Left cardiac atrium (tissue), 4 donors: ENCODE measurements at regions not wholly inside any gene's neighbourhood (a gene's known extent, or its start where the extent isn't known, plus 50 kb on each side); places are given as distances from the start of the nearest gene placed in this dataset.

Experiments
- ATAC-seq, 2 donors: fragments of 200-7000 bp; cut with Tn5 transposase; one replicate each; pipeline ENCODE4 v1.9.1; 2020; ENCODE audit warnings: mild to moderate bottlenecking in 2 of 2, moderate library complexity in 2 of 2
- DNase-seq: peaks from one replicate; pipeline ENCODE4 v3.0.0-alpha.2; 2020
- intact Hi-C, 2 donors: fragments of 100-400 bp; cut with DNase I; formaldehyde crosslinking; loops; one replicate each; pipeline versions ENCODE4 v1.14.1 to v1.15.1; 2022 to 2023
- donor health status: DM: no; HTN: yes; CAD: no.
- donor health status: DM: no; HTN: yes; CAD: no; lungs with severe emphysema.
- donor health status: DM: yes; HTN: yes; CAD: no.
- donor health status: Dilated cardiomyopathy.

GRCh38 chr13:99105160-99105559 is 95.5 kb upstream of the UBAC2 start:
- ATAC-seq (no peak), DNase-seq (no peak)
- intact Hi-C loops, result no loop called here

DNA sequence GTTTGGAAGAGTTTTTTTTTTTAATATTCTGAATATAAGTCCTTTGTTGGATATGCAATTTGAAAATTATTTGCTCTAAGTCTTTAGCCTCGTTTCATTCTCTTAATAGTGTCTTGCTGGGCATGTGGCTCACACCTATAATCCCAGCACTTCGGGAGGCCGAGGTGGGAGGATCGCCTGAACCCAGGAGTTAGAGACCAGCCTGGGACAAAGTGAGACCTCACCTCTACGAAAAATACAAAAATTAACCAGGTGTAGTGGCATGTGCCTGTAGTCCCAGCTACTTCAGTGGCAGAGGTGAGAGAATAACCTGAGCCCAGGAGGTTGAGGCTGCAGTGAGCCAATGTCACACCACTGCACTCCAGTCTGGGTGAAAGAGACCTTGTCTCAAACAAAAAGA is 87.3 kb upstream of the UBAC2 start:
- ATAC-seq (no peak), DNase-seq (no peak)
- intact Hi-C loops, result no loop called here

GRCh38 chr13:99118179-99118578 is 82.5 kb upstream of the UBAC2 start:
- no peak for DNase-seq
- intact Hi-C loops, result no loop called here
- ATAC-seq, result no peak

DNA sequence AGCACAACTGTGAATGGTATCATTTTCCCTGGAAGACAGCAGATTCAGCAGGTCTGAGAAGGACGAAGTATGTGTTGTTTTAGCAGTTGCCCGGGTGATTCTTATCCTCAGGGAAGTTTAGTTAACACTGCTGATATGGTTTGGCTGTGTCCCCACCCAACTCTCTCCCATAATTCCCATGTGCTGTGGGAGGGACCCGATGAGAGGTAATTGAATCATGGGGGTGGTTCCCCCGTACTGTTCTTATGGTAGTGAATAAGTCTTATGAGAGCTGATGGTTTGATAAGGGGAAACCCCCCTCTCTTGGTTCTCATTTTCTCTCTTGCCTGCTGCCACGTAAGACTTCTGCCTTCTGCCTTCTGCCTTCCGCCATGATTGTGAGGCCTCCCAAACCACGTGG is 81.0 kb upstream of the UBAC2 start:
- DNase-seq (no peak), ATAC-seq (peak in 1 of 2 donors; percentile 47)
- intact Hi-C loops, result no loop called here

DNA sequence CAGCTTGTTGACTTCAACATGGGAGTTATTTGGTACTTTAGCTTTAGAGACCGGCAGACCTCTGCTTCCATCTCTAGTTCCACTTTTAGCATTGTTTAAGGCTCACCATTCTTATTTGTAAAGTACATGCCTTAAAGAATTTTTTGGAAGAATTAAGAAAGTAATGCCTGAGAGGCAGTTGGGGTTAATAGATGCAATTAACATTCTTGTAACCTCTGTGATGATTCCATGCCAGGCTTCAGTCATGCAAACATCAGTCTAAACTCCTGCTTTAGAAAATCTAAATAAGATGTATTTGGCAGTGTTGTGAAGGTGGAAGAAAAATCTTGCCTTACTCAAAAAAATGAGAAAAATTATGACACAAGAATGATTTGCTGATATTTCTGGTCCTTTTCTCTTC is 79.9 kb upstream of the UBAC2 start:
- DNase-seq (no peak), ATAC-seq (no peak)
- intact Hi-C loops, result no loop called here

DNA sequence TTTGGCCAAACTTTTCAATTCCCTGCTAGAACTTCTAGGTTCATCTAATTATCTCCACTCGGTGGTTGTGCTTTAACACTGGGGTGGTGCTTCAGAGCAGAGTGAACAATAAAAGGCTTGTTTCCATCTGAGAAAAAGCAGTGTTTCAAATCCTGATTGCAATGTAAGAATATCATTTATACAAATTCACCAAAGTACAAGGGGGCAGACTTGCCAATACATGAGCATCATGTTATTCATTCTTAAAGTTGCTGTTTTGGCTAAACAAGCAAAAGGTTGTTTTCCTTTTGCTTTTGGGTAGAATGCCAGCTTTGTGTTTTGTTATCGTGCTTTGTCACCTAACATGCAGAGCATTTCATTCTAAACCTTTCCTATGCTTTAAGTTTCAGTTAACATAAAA is 78.5 kb upstream of the UBAC2 start:
- ATAC-seq, result no peak
- no peak for DNase-seq
- intact Hi-C loops, result no loop called here

DNA sequence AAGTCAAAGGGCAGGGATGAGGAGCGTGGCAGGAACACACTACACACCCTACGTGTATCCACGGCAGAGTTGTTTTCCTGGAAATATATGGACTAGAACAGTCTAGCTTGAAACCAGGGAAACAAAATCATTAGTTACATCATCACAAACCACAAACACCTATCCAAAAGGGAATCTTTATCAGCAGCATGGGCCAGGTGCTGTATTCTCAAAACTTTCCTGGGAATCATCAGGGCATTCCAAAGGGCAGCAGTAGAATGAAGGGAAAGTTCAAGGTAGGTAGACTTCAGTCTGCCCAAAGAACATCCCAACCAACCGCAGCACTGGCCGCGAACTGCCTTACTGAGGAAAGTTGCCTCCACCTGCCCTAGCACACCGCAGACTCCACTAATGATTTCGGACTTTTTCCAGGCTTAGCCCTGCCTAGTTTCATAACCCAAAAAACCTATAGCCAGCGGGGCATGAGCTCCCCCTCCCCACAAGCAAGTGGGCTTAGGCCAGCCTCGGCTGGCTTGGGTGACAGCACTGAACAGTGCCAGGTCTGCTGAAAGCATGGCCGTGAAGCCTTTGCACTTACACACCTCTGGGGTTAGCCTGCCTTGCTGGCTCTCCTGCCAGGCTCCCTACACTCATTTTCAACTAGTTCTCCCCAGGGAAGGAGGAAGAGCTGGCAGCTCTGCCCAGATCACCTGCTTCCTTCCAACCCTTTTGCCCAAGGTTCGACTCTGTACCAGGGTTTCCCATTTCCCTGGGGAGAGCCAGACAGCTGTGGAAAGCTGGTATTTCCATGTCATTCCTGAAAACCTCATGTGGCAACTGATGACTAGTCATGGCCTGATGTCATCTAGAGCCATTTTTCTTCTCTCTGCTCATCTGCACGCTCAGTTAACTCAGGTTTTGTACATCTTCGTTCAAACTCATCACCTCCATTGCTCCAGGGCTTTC is 77.3 kb upstream of the UBAC2 start:
- DNase-seq, result no peak
- no peak for ATAC-seq
- intact Hi-C loops, result no loop called here

DNA sequence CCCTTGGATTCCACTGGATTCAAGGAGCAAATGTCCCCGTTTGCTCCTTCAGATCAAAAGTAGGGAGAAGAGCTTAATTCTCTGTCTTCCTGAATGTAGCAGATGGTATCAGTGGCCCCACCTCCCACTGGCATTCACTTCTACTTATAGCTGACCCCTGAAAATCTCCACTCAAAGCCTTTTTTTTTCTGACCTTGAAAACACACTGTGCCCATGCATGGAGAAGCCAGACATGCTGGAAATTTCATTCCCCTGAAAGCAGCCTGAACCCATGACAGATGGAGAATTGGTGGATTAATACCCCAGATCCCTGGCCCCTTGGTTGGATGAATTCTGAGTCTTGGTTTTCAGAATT is 76.6 kb upstream of the UBAC2 start:
- ATAC-seq (no peak), DNase-seq (no peak)
- intact Hi-C loops, result no loop called here

DNA sequence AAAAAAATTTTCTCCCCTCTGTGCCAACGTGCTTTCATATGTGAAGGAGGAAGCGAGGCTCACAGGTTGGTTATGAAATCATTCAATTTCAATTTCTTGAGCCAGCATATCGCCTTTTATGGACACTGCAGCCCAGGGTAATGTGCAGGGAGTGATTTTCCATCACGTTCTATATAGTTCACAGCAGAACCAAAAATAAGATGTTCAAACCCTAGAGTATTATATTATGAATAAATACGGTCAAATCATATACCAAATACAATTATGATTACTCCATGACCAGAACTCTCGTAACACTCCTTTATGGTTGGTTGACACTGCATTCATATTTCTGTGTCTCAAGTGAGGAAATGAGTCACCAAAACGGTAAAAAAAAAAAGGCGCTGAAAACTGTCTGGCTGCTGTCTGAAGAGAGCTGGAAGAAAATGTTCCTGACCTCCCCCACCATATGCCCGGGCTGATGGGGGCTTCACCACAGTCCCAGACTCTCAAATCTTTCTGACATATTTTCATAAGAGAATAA is 75.8 kb upstream of the UBAC2 start:
- ATAC-seq (peak; percentile 55 to 90), DNase-seq (no peak)
- intact Hi-C loops, result no loop called here

GRCh38 chr13:99125326-99125915 is 75.2 kb upstream of the UBAC2 start:
- peak in 1 of 2 donors; percentile 54 for ATAC-seq
- intact Hi-C loops, result no loop called here
- no peak for DNase-seq

GRCh38 chr13:99126821-99127220 is 73.8 kb upstream of the UBAC2 start:
- ATAC-seq (no peak), DNase-seq (no peak)
- intact Hi-C loops, result no loop called here

DNA sequence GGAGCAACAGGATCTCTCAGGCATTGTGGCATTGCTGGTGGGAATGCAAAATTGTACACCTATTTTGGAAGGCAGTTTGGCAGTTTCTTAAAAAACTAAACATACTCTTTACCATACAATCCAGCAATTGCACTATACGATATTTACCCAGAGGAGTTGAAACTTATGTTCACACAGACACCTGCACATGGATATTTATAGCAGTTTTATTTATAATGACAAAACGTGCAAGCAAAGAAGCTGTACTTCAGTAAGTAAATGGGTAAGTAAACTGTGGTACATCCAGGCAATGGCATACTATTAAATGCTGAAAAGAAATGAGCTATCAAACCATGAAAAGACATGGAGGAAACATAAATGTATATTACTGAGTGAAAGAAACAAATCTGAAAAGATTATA is 71.6 kb upstream of the UBAC2 start:
- ATAC-seq (no peak), DNase-seq (no peak)
- intact Hi-C loops, result no loop called here

- ATAC-seq, result no peak
- intact Hi-C loops, result no loop called here
- DNase-seq, result no peak
Measured at GRCh38 chr13:99129951-99130350, 70.7 kb upstream of the UBAC2 start.

GRCh38 chr13:99131410-99131809 is 69.2 kb upstream of the UBAC2 start:
- no peak for ATAC-seq

DNA sequence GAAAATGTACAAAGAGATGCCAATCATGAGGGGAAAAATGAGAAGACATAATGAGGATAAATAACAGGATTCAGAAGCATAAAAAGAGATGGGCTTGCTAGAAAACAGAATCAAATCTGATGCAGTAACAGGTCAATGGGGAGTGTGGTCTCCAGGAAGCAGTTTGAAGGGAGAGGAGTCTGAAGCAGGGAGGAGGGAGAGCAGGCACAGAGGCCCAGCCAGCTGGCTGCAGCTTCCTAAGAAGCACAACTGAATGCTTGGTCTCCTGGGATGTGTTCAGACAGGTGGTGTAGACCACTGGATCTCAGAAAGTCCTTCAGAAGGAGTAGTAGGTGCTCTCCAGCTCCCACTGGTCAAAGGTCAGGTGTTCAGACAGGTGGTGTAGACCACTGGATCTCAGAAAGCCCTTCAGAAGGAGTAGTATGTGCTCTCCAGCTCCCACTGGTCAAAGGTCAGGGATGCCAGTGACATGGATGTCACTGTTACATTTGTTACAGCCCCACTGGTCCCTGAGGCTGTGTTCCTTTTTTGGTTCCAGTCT is 68.3 kb upstream of the UBAC2 start:
- DNase-seq (no peak), ATAC-seq (no peak)
- intact Hi-C loops, result no loop called here

More at GRCh38 chr13:99131410-99131809, 69.2 kb upstream of the UBAC2 start:
- DNase-seq, result no peak
- intact Hi-C loops, result no loop called here

GRCh38 chr13:99133230-99133629 is 67.4 kb upstream of the UBAC2 start:
- ATAC-seq, result no peak
- intact Hi-C loops, result no loop called here
- DNase-seq, result no peak

DNA sequence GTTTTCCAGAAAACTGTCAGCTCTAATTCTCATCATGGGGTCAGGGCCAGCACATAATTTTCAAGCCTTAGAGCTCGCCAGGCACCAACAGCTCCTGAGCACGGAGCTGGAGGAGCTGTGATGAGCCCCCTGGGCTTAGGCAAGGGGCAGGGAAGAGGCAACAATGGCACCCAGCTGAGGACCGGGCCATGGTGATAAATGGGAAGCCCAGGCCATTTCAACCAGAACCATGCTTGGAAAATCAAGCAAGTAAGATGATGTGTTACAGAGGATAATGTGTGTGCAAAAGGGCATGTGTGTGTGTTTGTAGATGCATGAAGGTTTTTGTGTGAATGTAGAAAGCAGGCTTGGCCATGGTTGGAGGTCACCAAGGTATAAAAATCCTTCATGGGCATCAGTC is 66.8 kb upstream of the UBAC2 start:
- DNase-seq (no peak), ATAC-seq (no peak)
- intact Hi-C loops, result no loop called here

GRCh38 chr13:99135591-99135990 is 65.1 kb upstream of the UBAC2 start:
- intact Hi-C loops, result no loop called here
- ATAC-seq (no peak), DNase-seq (no peak)

DNA sequence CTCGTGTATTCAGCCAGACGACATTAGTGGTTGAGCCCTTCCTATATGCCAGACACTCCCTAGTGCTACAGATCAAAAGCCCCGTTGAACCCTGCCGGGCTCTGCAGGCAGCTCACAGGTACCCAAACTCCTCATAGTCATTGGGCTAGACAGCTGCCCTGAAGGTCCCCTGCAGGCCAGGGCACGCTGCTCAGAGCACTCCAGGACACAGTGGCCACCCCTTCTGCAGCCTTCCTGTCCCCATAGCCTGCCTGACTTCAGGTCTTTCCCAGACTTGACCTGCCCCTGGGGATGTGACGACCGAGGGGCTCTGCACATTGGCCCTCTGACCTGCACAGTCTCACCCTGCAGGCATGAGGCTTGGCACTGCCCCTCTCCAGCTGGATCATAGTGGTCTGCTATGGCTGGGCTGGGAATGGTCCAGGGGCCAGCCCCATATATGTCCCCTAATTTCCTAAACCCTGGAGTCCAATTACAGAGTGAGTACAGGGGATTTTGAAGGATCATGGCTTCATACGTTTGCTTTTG is 64.2 kb upstream of the UBAC2 start:
- ATAC-seq (no peak), DNase-seq (no peak)
- intact Hi-C loops, result no loop called here

DNA sequence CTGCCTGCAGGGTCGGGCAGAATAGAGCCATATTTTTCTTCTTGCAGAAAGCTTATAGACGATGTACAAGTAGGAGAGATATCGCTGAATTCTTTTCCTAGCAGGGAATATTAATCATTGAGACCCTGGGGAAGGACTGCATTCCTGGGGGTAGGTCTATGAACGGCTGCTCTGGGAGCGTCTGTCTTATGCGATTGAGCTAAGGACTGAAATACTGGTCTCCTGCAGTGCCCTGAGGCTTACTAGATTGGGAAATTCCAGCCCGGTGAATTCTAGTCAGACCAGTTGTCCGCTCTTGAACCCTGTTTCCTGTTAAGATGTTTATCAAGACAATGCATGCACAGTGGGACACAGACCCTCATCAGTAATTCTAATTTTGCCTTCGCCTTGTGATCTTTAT is 59.8 kb upstream of the UBAC2 start:
- DNase-seq, result no peak
- intact Hi-C loops, result no loop called here
- no peak for ATAC-seq
